CD8-positive, alpha-beta memory T cell (primary cell): ENCODE measurements at regions not wholly inside any gene's neighbourhood (a gene's known extent, or its start where the extent isn't known, plus 50 kb on each side); places are given as distances from the start of the nearest gene placed in this dataset.
A peak's percentile ranks its signal among the peaks of the same experiment; 100 is the strongest.

Source experiments
- CTCF ChIA-PET: fragments of 350-600 bp; sonication (Branson Sonifier 250); formaldehyde crosslinking; loops from one replicate; lab custom pipeline; 2021; ENCODE audit warnings: antibody characterized with exemption; lab: Charles Lee
- POLR2A ChIA-PET: fragments of 350-600 bp; sonication (Branson Sonifier 250); formaldehyde crosslinking; loops from one replicate; lab custom pipeline; 2021; ENCODE audit warnings: antibody characterized with exemption; lab: Charles Lee
- DNase-seq, 5 donors: peaks; one replicate each; pipeline versions ENCODE4 v3.0.0 to v3.0.0-alpha.2; 2020 to 2022; ENCODE audit warnings: mixed read lengths in 1 of 5
- H3K27ac ChIP-seq: one replicate; pipeline ENCODE4 v1.7.0; 2013; ENCODE audit warnings: low read depth, mild to moderate bottlenecking, low read length, moderate library complexity
- H3K27me3 ChIP-seq: 2 replicates; pipeline ENCODE4 v1.7.0; 2013; ENCODE audit warnings: low read length, mild to moderate bottlenecking; ENCODE audit not compliant: insufficient read depth, poor library complexity, severe bottlenecking
- H3K36me3 ChIP-seq: 2 replicates; pipeline ENCODE4 v1.7.0; 2013; ENCODE audit warnings: mild to moderate bottlenecking, low read length, moderate library complexity; ENCODE audit not compliant: insufficient read depth
- H3K4me1 ChIP-seq: 2 replicates; pipeline ENCODE4 v1.7.0; 2013; ENCODE audit warnings: mild to moderate bottlenecking, low read length, moderate library complexity; ENCODE audit not compliant: insufficient read depth
- H3K4me3 ChIP-seq: 2 replicates; pipeline ENCODE4 v1.7.0; 2013; ENCODE audit warnings: mild to moderate bottlenecking, low read length
- H3K9me3 ChIP-seq: 2 replicates; pipeline ENCODE4 v1.7.0; 2013; ENCODE audit warnings: mild to moderate bottlenecking, low read length
- H3K27ac Mint-ChIP-seq, 8 donors: one replicate each; pipeline ENCODE4 v1.8.0; 2020 to 2021; ENCODE audit warnings: mixed read lengths in 8 of 8, mild to moderate bottlenecking in 6 of 8, inconsistent platforms in 3 of 8, moderate library complexity in 3 of 8
- H3K27me3 Mint-ChIP-seq, 2 donors: one replicate each; pipeline ENCODE4 v1.8.0; 2020 to 2021; ENCODE audit warnings: mixed read lengths in 2 of 2, mild to moderate bottlenecking in 1 of 2, moderate library complexity in 1 of 2
- H3K36me3 Mint-ChIP-seq, 3 donors: one replicate each; pipeline ENCODE4 v1.8.0; 2020 to 2021; ENCODE audit warnings: mixed read lengths in 3 of 3, inconsistent platforms in 1 of 3, mild to moderate bottlenecking in 1 of 3
- H3K4me1 Mint-ChIP-seq, 3 donors: one replicate each; pipeline ENCODE4 v1.8.0; 2020 to 2021; ENCODE audit warnings: mixed read lengths in 3 of 3, inconsistent platforms in 1 of 3, mild to moderate bottlenecking in 1 of 3
- H3K4me3 Mint-ChIP-seq, 7 donors: one replicate each; pipeline ENCODE4 v1.8.0; 2020 to 2021; ENCODE audit warnings: mixed read lengths in 7 of 7, mild to moderate bottlenecking in 6 of 7, moderate library complexity in 4 of 7, inconsistent platforms in 2 of 7
- H3K9me3 Mint-ChIP-seq, 5 donors: one replicate each; pipeline ENCODE4 v1.8.0; 2020 to 2022; ENCODE audit warnings: mixed read lengths in 5 of 5, mild to moderate bottlenecking in 3 of 5, moderate library complexity in 2 of 5, inconsistent platforms in 1 of 5

DNA sequence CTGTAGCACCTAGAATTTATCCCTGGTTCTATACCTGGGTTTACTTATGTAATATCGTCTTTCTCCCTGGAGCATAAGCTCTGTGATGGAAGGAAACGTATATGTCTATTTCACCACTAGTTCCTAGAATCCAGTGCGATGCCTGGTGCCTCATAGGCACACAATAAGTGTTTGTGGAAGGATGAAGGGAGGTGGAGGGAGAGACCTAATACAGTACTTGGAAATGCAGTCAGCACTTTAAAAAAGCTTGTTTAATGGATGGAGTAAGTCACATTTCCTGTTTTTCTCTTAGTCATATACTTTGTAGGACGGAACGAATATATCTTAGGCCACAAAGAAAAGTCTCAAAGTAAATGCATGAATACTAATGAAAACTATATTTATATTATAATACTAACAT lies 186.5 kb upstream of the HMGA2 start:
- Mint-ChIP-seq H3K27ac (no peak overlapping the region), H3K4me1 (no peaks in the 10 kb centered on the region), H3K27me3 (no peaks in the 10 kb centered on the region), H3K4me3 (no peak overlapping the region), H3K9me3 (peaks cover 0 to 2% (median 0%) of the 10 kb centered on the region in 5 donors), H3K36me3 (no peaks in the 10 kb centered on the region)
- no peak overlapping the region for H3K4me3 ChIP-seq
- H3K9me3 ChIP-seq: no peaks in the 10 kb centered on the region
- H3K27me3 ChIP-seq: no peaks in the 10 kb centered on the region
- no peak for DNase-seq
- POLR2A ChIA-PET: no interaction called here
- H3K4me1 ChIP-seq: no peaks in the 10 kb centered on the region
- no peak overlapping the region for H3K27ac ChIP-seq
- CTCF ChIA-PET: no interaction called here
- no peaks in the 10 kb centered on the region for H3K36me3 ChIP-seq

DNA sequence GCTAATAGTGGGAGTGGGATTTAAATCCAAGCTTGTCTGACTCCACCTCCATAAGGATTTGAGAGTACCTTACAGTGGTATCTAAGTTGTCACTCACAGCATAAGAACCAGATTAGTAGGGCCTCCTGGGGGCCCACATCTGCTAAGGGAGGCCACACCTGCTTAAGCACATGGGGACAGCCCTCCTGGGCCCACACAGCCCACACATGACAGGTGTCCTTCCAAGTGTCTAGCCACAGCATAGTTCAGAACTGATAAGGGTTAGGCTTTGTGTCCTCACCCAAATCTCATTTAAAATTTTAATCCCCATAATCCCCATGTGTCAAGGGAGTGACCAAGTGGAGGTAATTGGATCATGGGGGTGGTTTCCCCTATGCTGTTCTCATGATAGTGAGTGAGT lies 186.0 kb upstream of the HMGA2 start:
- Histone ChIP-seq H3K27ac (no peak overlapping the region), H3K4me1 (no peaks in the 10 kb centered on the region), H3K36me3 (no peaks in the 10 kb centered on the region), H3K27me3 (no peaks in the 10 kb centered on the region), H3K9me3 (no peaks in the 10 kb centered on the region), H3K4me3 (no peak overlapping the region)
- Mint-ChIP-seq H3K36me3 (no peaks in the 10 kb centered on the region), H3K4me3 (no peak overlapping the region), H3K9me3 (peaks cover 0 to 2% (median 0%) of the 10 kb centered on the region in 5 donors), H3K4me1 (no peaks in the 10 kb centered on the region), H3K27me3 (no peaks in the 10 kb centered on the region), H3K27ac (no peak overlapping the region)
- CTCF ChIA-PET: no interaction called here
- no peak for DNase-seq
- POLR2A ChIA-PET: no interaction called here

DNA sequence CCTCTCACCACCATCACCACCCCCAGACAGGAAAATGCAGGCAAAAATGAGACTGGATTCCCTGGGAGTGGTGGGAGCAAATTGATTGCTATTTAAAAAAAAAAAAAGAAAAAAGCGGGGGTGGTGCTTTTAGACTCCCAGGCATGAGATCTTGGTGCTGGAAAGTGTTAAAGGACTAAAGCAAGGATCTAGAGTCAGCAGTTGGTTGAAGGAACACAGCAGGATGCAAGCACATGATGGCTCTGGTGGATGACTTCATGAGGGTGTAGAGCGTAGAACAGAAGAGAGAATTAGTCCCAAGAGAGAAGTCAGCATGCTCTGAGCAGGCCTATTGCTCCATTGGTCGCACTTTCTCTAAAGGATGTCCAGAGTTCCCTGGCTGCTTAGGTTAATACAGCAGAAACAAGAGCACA lies 183.8 kb upstream of the HMGA2 start:
- Histone ChIP-seq H3K27me3 (no peaks in the 10 kb centered on the region), H3K9me3 (no peaks in the 10 kb centered on the region), H3K36me3 (no peaks in the 10 kb centered on the region), H3K4me3 (no peak overlapping the region), H3K4me1 (no peaks in the 10 kb centered on the region), H3K27ac (no peak overlapping the region)
- H3K27ac Mint-ChIP-seq: no peak overlapping the region
- H3K9me3 Mint-ChIP-seq: peaks cover 0 to 2% (median 0%) of the 10 kb centered on the region in 5 donors
- no peak for DNase-seq
- CTCF ChIA-PET: no interaction called here
- no peak overlapping the region for H3K4me3 Mint-ChIP-seq
- POLR2A ChIA-PET: no interaction called here
- no peaks in the 10 kb centered on the region for H3K27me3 Mint-ChIP-seq
- H3K36me3 Mint-ChIP-seq: no peaks in the 10 kb centered on the region
- no peaks in the 10 kb centered on the region for H3K4me1 Mint-ChIP-seq

DNA sequence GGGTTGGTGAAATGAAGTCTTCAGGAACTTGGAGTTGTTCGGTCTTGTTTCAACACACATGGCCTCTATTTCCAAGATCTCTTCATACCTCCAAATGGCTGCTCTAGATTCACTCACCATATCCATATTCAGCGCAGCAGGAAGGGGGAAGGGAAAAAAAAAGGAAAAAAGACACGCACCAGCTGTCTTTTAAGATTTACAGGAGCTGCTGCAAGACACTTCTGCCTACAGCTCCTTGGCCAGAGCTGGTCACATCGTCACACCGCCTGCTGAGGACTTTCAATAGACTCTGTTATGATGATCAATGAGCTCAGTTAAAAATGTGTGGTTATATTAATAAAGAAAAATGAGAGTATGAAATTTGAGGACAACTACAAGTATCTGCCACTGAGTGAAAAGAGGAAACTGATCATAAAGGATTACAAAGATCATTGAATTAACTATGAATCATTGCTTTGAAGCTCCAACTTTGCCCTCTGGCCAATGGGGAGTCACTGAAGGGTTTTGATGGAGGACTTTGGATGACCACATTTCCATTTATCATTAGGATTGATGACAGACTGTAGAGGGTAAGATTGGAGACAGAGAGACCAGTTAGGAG lies 182.1 kb upstream of the HMGA2 start:
- POLR2A ChIA-PET: no interaction called here
- CTCF ChIA-PET: no interaction called here
- Mint-ChIP-seq H3K27me3 (no peaks in the 10 kb centered on the region), H3K4me1 (no peaks in the 10 kb centered on the region), H3K27ac (no peak overlapping the region), H3K4me3 (no peak overlapping the region), H3K36me3 (no peaks in the 10 kb centered on the region), H3K9me3 (peaks cover 0 to 2% (median 0%) of the 10 kb centered on the region in 5 donors)
- no peak for DNase-seq
- no peak overlapping the region for H3K4me3 ChIP-seq
- H3K4me1 ChIP-seq: no peaks in the 10 kb centered on the region
- no peaks in the 10 kb centered on the region for H3K27me3 ChIP-seq
- no peaks in the 10 kb centered on the region for H3K9me3 ChIP-seq
- no peak overlapping the region for H3K27ac ChIP-seq
- no peaks in the 10 kb centered on the region for H3K36me3 ChIP-seq

DNA sequence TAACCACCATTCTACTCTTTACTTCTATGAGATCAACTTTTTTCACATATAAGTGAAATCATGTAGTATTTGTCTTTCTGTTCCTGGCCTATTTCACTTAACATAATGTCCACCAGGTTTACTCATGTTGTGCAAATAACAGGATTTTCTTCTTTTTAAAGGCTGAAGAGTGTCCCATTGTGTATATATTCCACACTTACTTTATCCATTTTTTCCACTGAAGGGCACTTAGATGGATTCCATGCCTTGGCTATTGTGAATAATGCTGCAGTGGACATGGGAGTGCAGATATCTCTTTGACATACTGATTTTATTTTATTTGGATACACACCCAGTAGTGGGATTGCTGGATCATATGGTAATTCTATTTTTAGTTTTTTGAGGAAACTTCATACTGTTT lies 181.1 kb upstream of the HMGA2 start:
- CTCF ChIA-PET: no interaction called here
- H3K4me3 ChIP-seq: no peak overlapping the region
- no peak for DNase-seq
- Mint-ChIP-seq H3K4me1 (no peaks in the 10 kb centered on the region), H3K27me3 (no peaks in the 10 kb centered on the region), H3K36me3 (no peaks in the 10 kb centered on the region), H3K9me3 (peaks cover 0 to 2% (median 0%) of the 10 kb centered on the region in 5 donors), H3K4me3 (no peak overlapping the region), H3K27ac (peak overlapping the region in 1 of 8 donors; percentile 54)
- no peaks in the 10 kb centered on the region for H3K4me1 ChIP-seq
- H3K36me3 ChIP-seq: no peaks in the 10 kb centered on the region
- POLR2A ChIA-PET: no interaction called here
- no peak overlapping the region for H3K27ac ChIP-seq
- H3K9me3 ChIP-seq: no peaks in the 10 kb centered on the region
- no peaks in the 10 kb centered on the region for H3K27me3 ChIP-seq

DNA sequence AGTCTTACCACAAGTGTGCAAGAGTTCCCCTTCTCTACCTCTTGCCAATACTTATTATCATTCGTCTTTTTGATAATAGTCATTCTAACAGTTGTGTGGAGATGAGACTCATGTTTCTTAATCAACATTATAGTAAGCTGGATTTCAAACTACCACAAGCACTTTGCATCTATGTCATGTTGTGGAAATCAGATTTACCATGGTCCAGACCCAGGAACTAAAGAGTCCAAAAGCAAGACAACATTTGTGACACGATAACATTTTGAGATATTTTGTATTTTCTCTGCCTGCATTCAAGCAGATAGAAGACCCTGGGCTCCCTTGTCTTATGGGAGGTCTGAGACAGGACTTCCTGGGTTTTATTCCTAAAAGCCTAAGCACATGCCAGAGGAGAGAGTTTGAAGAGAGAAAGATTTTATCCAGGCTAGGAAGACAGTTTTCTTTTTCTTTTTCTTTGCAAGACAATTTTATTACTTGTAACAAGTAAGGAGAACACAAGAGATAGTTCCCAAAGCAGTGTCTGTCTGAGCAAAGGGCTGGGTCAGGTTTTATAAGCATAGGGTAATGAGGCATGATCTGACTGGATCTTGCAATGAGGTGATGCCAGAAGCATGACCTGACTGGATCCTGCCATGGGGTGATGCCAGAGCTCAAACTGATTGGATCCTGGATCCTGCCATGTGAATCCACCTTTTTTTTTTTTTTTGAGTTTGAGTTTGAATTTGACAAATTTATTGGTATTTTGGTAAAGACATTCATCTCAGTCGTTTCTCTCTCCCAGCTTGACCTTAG lies 180.5 kb upstream of the HMGA2 start:
- no peak for DNase-seq
- H3K27ac Mint-ChIP-seq: no peak overlapping the region
- H3K36me3 Mint-ChIP-seq: no peaks in the 10 kb centered on the region
- H3K4me1 Mint-ChIP-seq: no peaks in the 10 kb centered on the region
- H3K9me3 ChIP-seq: no peaks in the 10 kb centered on the region
- H3K27me3 ChIP-seq: no peaks in the 10 kb centered on the region
- H3K36me3 ChIP-seq: no peaks in the 10 kb centered on the region
- H3K4me1 ChIP-seq: no peaks in the 10 kb centered on the region
- no peak overlapping the region for H3K4me3 ChIP-seq
- CTCF ChIA-PET: no interaction called here
- H3K27me3 Mint-ChIP-seq: no peaks in the 10 kb centered on the region
- peaks cover 0 to 3% (median 0%) of the 10 kb centered on the region in 5 donors for H3K9me3 Mint-ChIP-seq
- H3K27ac ChIP-seq: no peak overlapping the region
- POLR2A ChIA-PET: no interaction called here
- H3K4me3 Mint-ChIP-seq: no peak overlapping the region

DNA sequence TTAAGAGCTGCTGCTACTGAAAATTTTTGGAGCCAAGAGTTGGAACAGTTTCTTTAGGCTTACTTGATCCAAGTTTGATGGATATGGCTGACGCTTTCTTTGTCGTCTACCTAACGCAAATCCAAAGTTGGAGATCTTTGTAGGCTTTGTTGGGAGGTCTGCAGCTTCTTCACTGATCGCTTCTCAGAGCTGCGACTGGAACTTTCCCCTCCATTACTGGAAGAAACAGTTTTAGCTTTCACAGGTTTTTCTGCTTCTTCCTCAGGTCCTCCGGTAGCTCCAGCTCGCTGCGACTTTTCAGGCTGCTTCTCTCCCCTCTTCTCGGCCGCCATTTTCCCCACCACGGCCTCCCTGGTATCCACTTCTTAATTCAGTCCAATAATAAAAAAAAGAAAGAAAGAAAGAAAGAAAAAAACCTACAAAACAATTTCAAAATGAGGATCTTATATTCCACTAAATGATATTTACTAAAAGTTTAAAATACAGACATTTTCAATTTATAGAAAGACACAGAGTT lies 178.1 kb upstream of the HMGA2 start:
- ChIA-PET CTCF (no interaction called here), POLR2A (no interaction called here)
- no peak overlapping the region for H3K4me3 Mint-ChIP-seq
- H3K4me1 Mint-ChIP-seq: no peaks in the 10 kb centered on the region
- Histone ChIP-seq H3K9me3 (no peaks in the 10 kb centered on the region), H3K4me3 (no peak overlapping the region), H3K4me1 (no peaks in the 10 kb centered on the region), H3K27me3 (no peaks in the 10 kb centered on the region), H3K36me3 (no peaks in the 10 kb centered on the region), H3K27ac (no peak overlapping the region)
- peaks cover 0 to 2% (median 0%) of the 10 kb centered on the region in 5 donors for H3K9me3 Mint-ChIP-seq
- H3K27ac Mint-ChIP-seq: no peak overlapping the region
- no peaks in the 10 kb centered on the region for H3K27me3 Mint-ChIP-seq
- DNase-seq: no peak
- H3K36me3 Mint-ChIP-seq: no peaks in the 10 kb centered on the region

DNA sequence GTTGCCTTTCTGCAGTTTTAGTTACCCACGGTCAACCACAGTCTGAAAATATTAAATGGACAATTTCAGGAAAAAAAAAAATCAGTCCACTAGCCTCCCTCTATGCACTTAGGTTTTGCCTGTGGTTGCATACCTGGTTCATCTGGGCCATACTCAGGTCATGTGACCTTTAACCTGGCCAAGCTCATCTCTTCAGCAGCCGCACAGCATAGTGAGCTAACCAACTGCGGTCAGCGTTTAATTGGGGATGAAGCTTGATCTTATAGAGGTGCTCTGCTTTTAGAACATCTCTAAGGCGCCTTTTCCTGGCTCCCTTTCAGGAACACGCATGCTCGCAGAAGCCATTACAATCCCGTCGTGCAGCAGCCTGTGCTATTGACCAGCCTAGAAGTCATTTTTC lies 177.2 kb upstream of the HMGA2 start:
- Mint-ChIP-seq H3K4me1 (no peaks in the 10 kb centered on the region), H3K4me3 (no peak overlapping the region), H3K27me3 (no peaks in the 10 kb centered on the region), H3K9me3 (peaks cover 0 to 2% (median 0%) of the 10 kb centered on the region in 5 donors), H3K36me3 (no peaks in the 10 kb centered on the region), H3K27ac (no peak overlapping the region)
- H3K36me3 ChIP-seq: no peaks in the 10 kb centered on the region
- ChIA-PET POLR2A (no interaction called here), CTCF (no interaction called here)
- H3K4me3 ChIP-seq: no peak overlapping the region
- H3K9me3 ChIP-seq: no peaks in the 10 kb centered on the region
- DNase-seq: no peak
- no peaks in the 10 kb centered on the region for H3K27me3 ChIP-seq
- no peak overlapping the region for H3K27ac ChIP-seq
- H3K4me1 ChIP-seq: no peaks in the 10 kb centered on the region
